GM18502 (cell line): ENCODE measurements at regions not wholly inside any gene's neighbourhood (a gene's known extent, or its start where the extent isn't known, plus 50 kb on each side); places are given as distances from the start of the nearest gene placed in this dataset.
"Not testable (repeated sequence)": the region's sequence is repeated elsewhere in the genome, so short reads cannot be mapped to it uniquely, and the experiment has no call there.

Source experiments
- ATAC-seq: cut with Tn5 transposase; IDR thresholded peaks from one replicate; pipeline ENCODE4 v1.9.1; 2021; ENCODE audit warnings: mild to moderate bottlenecking; ENCODE audit not compliant: unreplicated experiment, poor library complexity

- ATAC-seq: no peak
Observed at GRCh38 chr18:54662986-54663385, 71.9 kb downstream of the DYNAP start.

DNA sequence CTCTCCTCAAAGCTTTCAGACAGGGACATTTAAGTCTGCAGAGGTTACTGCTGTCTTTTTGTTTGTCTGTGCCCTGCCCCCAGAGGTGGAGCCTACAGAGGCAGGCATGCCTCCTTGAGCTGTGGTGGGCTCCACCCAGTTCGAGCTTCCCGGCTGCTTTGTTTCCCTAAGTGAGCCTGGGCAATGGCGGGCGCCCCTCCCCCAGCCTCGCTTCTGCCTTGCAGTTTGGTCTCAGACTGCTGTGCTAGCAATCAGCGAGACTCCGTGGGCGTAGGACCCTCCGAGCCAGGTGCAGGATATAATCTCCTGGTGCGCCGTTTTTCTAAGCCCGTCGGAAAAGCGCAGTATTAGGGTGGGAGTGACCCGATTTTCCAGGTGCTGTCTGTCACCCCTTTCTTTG lies 78.7 kb downstream of the DYNAP start:
- ATAC-seq: not testable (repeated sequence)

DNA sequence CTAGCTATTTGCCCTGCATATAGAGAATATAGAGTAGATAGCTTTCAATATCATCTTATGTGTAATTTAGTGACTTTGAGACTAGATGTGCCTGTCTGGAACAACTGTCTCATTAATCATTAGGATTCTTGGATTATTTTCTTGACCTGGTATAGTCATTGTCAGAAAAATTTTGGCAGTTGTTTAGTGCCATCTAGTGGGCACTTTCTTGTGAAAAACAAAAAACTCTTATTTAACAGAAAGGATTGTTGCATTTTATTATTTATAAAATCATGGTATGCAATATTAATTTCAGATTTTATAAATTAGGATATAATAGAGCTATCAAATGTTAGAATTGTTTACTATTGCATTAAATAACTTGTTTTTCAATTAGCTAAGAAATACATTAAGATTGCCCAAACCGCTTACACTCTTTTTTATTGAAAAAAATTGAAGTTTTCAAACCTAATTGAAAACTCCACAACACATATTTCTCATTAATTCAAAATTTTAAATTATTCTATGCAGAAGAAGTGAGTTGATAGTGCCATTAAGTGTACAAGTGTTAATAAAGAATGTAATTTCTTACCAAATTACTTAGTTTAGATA lies 80.3 kb downstream of the DYNAP start:
- no peak for ATAC-seq

DNA sequence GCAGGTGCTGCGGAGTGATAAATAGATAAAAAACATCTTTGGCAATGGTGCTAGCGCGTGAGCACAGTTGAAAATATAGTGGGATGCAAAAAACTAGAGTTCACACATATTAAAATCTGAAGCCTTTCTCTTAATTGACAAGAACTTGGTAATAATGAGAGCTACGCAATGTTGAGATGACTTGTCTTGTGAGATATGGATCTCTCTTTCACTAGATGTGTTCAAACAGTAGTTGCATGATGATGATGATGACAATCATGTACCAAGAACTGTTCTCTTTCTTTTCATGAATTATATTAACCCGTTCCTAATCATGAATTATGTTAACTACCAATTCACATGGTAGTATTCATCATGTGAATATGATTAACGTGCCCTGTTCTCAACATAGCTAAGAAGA lies 81.1 kb downstream of the DYNAP start:
- no peak for ATAC-seq

DNA sequence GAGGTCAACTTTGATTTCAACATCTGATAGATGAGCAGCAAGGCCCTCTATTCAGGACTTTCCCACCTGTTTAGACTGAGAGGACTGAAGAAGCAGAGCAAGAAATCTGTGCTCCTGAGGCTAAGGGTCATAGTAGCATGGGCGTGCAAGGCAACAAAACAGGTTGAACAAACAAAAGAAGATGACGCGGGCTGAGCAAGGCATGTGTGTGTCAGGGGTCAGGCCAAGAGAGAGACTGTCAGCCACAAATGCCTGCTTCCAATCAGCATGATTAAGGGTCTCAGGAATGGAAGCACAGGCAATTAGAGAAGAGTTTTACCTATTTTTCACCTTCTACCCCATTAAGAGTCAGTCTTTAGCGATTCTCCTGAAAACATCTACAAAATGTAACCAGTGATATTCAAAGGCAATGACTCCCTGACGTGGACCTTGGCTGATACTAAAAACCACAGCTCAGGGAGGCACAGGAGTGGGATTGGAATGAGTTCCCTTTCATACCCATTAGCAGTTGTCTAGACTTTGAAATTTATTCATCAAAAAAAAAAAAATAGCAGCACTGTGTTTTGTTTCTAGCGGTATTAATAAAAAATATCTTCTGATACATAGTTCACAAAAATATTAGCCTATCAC lies 81.9 kb downstream of the DYNAP start:
- no peak for ATAC-seq

- ATAC-seq: no peak
Observed at GRCh38 chr18:54673936-54674335, 82.9 kb downstream of the DYNAP start.

GRCh38 chr18:54675076-54675475 lies 84.0 kb downstream of the DYNAP start:
- no peak for ATAC-seq

GRCh38 chr18:54679318-54680149 lies 88.5 kb downstream of the DYNAP start:
- peak; percentile 75 for ATAC-seq

DNA sequence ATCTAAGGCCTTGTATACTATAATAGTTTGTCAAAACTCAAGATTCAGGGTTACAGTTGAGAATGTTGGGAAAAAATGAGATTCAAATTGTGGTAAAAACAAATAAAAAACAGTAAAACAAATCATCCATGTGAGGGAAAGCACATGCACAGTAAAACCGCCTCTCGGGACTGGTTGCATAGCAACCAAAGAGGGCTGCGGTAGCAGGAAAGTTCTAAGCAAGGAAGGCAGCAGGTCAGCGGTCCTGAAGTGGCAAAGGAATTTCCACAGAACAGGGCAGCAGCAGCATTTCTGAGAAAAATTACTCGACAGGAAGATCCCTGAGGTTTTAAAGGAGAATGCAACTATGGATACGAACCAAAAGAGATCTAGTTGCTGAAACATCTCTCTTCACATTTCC lies 93.7 kb downstream of the DYNAP start:
- ATAC-seq: no peak

- no peak for ATAC-seq
Observed at GRCh38 chr18:54689319-54689718, 98.3 kb downstream of the DYNAP start.

GRCh38 chr18:54690198-54690597 lies 99.2 kb downstream of the DYNAP start:
- ATAC-seq: no peak

DNA sequence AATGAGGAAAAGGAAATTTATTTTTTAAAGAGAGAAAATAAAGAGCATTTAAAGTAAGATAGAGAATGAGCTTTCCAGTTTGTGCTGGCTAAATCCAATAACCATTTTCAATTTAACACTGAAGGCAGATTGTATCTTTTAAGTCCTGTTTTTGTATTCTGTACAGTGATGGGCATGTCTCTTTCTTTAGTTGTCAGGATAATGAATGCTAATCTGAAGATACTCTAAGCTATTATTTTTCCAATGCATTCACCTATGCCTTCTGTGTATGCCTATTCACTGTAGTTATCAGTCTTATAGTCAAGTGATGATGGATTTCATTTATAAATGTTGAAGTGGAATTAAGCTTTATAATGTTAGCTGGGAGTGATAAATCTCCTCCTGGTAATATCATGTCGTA lies 101.4 kb downstream of the DYNAP start:
- no peak for ATAC-seq

DNA sequence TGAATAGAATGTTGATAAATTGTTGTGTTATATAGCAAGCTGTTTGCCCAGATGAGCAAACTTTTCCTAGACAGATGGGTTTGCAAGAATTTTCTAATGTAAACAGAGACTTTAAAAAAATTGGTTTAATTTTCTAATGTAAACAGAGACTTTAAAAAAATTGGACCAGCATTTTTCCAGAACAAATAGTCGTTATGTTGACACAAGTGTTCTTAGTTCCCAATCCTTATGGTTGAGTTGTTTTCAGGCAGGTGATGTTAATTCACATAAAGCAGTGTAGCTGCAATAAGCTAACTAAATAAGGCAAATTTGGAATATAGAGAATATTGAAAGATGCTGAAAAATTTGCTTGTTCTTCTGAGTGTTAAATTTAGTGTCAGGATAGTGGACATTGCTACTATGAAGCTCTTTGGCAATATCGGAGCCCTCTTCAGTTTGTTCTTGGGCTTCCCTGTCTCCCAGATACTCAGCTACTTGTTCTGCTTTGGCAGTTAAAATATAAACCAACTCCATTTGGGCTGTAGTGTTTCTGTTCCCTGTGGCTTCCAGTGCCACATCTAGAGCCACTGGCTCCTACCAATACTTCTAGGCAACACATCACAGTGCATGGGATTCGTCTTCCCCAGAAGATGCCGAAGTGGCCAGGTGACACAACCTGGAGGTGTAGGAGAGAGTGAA lies 105.7 kb downstream of the DYNAP start:
- ATAC-seq: no peak

DNA sequence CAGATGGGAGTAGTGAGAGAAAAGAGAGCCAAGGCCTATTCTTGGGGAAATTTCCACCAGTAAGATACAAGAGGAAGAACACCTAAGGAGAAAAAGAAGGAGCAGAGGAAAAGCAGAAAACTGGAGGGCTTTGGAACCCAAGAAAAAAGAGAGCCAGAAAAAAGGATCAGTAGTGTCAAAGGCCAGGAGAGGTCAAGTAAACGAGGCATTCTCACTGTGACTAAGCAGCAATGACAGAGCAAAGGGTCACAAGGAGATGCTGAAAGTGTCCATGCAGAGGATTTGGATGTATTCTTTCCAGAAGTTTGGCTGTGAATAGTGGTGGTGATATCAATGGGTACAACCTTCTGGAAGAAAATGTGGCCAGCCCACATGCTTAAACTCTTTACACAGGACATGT lies 109.5 kb downstream of the DYNAP start:
- ATAC-seq: no peak

GRCh38 chr18:54702686-54703085 lies 111.6 kb downstream of the DYNAP start:
- no peak for ATAC-seq

- no peak for ATAC-seq
Observed at GRCh38 chr18:54710074-54710899, 118.0 kb upstream of the RAB27B start.

- no peak for ATAC-seq
Observed at GRCh38 chr18:54710900-54711281, 117.4 kb upstream of the RAB27B start.

GRCh38 chr18:54712306-54712705 lies 116.0 kb upstream of the RAB27B start:
- no peak for ATAC-seq

DNA sequence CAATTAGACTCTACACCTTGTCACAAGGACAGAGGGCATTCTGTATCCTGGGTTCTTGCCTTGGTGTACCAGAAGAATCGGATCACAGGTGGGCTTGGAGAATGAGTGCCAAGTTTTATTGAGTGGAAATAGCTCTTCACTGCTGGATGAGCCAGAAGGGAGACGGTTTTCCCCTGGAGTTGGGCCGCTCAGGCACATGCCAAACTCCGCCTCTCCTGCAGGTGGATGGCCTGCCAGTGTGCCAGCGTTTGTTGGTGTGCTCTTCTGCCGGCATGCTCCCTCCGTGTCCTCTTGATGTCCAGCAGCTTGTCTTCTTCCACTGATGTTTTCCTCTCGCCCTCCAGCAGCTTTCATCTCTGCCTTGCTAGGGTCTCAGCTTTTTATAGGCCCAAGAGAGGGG lies 115.5 kb upstream of the RAB27B start:
- no peak for ATAC-seq

DNA sequence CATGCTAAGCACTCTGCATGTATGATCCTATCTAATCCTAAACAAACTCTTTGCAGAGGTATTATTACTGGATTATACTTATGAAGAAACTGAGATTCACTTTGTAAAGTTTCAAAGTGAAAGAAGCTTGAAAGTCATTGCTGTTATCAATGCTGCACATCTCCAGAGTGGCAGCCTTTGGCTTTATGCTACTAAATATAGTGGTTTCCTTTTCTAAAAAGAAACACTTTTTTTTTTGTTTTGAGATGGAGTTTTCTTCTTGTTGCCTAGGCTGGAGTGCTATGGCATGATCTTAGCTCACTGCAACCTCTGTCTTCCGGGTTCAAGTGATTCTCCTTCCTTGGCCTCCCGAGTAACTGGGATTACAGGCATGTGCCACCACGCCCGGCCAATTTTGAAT lies 114.9 kb upstream of the RAB27B start:
- ATAC-seq: no peak
